Middle frontal gyrus (tissue), 1 donor: ENCODE measurements at regions not wholly inside any gene's neighbourhood (a gene's known extent, or its start where the extent isn't known, plus 50 kb on each side); places are given as distances from the start of the nearest gene placed in this dataset.

Experiments used
- DNase-seq: peaks from one replicate; pipeline ENCODE4 v3.0.0-alpha.2; 2015; ENCODE audit warnings: low spot score; ENCODE audit errors: extremely low spot score

DNA sequence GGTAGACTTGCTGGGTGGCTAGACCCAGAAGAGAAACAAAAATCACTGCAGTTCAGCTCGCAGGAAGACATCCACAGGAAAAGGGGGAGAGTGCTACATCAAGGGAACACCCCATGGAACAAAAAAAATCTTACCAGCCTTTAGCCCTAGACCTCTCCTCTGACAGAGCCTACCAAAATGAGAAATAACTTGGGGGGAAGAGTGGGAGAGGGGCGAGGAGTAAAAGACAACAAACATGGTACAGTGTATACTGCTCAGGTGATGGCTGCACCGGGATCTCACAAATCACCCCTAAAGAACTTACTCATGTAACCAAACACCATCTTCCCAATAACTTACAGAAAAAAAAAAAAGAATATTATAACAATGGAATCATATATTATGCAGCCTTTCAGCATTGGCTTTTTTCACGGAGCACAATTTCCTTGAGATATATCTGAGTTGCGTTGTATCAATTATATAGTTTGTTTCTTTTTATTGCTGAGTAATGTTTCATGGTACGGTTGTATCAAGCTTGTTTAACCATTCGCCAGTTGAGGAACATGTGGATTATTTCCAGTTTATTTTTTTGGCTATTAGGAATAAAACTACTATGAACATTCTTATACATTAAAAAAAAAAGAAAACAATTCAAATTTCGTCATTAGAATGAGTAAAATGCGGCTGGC is 90.9 kb downstream of the ZNF280B start:
- no peak for DNase-seq

DNA sequence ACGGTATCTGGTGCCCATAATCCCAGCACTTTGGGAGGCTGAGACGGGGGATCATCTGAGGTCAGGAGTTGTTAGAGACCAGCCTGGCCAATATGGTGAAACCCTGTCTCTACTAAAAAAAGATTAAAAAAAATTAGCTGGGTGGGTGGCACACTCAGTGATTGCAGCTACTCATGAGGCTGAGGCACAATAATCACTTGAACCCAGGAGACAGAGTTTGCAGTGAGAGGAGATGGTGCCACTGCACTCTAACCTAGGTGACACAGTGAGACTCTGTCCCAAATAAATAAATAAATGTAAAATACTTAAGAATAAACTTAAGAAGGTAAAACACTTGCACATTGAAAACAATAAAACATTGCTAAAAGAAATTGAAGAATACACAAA is 90.4 kb downstream of the ZNF280B start:
- no peak for DNase-seq

DNA sequence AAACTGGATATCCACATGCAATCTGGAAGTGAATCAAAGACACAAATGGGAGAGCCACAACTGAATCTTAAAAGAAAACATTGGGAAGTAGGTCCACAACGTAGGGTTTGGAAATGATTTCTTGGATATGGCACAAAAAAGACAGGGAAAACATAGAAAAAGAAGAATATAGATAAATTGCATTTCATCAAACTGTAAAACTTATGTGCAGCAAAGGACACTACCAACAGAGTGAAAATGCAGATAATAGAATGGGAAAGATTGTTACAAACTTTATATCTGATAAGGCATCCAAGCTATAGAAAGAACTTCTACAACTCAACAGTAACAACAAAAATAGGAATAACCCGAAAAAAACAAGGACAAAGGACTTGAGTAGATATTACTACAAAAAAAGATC is 89.6 kb downstream of the ZNF280B start:
- DNase-seq = no peak

DNA sequence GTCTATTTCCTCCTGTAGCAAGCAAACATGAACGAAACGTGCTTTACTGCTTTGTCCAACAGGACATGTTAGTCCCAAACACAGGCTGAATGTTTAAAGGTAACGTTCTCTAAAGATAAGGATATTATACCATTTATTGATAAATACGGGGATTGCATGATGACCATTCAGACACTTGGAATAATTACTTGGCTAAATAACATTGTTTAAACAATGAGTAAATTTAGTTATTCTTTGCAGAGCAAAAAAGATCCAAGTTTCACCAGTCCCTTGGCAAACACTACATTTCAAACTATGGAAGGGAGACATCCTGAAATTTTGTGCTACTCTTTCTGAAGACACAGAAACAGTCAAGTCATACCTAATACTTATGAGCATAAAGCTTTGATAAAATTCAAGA is 88.0 kb downstream of the ZNF280B start:
- no peak for DNase-seq

DNA sequence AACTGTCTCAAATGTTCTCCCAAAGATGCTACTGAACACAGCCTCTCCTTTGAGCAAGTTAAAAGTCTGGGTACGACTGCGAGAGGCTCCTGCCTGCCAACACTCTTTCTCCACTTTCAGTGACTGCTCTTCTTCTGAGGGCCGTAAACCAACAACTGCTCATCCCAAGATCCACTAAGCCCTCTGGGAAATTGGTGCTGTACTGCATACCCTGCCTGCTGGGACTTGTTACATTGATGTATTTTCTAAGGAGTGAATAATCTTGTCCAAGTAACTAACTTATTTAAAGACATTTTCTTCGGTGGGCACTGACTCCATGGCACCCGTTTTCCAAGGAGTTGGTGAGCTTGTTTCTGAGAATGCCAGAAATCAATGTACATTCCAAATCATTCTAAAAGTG is 87.2 kb downstream of the ZNF280B start:
- DNase-seq = no peak

DNA sequence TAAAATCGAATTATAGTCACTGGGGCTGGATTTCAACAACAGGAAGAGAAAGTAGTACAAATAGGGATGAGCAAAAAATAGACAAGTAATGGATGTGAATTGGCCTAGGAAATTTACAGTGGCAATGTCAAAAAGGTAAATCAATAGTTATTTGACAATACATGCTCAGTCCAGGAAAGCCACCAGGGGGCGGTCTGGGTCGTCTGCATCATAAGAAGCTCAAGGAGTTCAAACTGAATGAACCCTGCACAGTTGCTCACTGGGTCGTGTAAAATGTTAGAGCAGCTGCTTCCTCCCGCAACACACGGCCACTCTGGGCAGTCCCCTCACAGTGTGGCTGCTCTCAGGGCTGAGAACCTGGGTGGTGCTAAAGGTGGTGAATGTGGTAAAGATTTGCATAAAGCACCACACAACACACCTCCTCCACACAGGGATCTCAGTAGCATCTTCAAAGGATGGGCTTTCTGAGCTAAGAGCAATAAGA is 85.9 kb downstream of the ZNF280B start:
- no peak for DNase-seq

DNA sequence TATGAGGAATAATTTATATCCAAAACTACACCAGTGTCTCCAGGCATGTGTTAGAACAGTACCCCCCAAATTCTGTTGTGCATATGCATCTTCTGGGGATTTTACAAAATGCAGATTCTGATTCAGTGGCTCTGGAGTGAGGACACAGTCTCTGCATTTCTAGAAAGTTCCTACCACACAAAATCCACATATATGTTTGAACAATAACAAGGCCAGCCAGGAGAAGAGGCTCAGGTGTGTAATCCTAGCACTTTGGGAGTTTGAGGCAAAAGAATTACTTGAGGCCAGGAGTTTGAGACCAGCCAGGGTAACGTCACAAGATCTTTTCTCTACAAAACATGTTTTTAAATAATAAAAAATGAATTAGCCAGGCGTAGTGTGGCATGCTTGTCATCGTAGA is 84.9 kb downstream of the ZNF280B start:
- no peak for DNase-seq

DNA sequence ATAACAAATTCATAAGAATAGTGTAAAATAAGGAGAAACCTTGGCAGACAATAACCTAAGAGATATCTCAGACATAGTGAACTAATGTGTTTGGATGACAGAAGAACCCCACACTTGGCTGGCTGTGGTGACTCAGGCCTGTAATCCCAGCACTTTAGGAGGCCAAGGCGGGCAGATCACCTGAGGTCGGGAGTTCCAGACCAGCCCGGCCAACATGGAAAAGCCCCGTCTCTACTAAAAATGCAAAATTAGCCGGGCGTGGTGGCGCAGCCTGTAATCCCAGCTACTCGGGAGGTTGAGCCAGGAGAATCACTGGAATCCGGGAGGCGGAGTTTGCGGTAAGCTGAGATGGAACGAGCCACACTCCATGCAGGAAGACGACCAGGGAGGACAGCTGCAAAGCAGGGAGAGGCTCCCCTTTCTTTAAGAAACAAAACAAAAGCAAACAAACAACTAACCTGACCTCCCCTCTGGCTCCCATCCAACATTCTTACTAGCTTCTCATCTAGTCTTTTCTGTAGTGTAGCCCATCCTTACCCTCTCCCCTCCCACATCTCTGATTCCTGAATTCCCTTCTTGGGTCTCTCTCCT is 84.2 kb downstream of the ZNF280B start:
- no peak for DNase-seq

DNA sequence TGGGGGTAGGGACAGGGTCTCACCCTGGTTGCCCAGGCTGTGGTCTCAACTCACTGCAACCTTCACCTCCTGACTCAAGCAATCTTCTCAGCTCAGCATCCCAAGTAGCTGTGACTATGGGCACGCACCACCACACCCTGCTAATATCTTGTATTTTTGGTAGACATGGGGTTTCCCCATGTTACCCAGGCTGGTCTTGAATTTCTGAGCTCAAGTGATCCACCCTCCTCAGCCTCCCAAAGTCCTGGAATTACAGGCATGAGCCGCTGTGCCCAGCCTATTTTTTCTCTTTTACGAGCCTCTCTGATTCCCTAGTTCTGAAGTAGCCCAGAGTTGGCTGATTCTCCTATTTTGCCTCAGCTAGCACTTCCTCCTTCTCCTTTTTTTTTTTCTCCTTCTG is 83.6 kb downstream of the ZNF280B start:
- DNase-seq = no peak

DNA sequence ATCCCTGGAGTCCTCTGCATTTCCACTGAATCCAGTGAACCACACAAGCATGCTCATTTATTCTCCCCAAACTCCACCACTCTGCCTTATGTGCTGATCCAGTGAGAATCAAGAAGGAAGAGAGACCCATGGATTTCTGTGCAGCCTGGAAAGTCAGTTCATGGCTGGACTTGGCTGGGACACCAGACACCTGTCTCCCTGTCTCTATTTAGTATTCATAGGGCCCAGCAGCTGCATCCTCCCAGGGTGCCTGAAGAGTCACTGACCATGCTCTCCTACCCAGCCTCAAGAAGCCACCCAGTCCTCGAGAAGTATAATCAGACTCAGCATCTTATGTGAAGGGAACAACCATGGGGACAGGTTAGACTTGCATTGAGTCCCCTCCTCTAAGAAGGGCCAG is 83.2 kb downstream of the ZNF280B start:
- DNase-seq = no peak

DNA sequence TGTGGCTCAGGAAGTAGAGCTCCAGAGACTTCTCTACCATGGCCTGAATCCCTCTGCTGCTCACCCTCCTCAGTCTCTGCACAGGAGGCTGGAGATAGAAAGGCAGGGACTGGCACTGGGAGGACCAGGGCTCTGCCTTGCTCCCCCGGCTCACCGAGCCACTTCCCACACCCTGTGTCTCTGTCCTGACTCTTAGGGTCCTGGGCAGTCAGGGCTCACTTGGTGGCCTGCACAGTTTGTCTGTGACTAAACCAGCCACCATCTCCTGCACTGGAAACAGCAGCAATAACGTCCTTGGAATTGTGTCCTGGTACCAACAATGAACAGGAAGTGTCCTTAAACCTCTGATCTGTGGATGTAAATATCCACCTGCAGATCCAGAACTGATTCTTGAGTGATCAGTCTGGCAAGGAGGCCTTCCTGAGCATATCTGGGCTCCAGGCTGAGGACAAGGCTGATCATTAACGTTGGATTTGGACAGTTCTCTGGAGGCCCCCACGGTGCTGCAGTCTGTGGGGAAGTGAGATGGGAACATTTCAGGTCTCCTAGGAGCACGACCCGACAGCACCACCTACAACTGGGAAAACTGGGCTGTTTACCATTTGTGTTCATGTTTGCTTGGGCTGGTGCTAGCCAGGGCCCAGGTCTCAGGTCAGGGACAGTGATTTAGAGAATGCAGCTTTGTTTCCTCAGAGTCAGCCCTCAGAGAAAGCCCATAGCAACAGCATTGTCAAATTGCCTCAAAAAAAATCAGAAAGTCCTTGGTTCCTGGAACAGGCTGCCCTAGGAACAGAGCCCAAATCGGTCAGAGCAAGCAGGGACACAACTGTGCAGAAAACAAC is 82.5 kb downstream of the ZNF280B start:
- no peak for DNase-seq

DNA sequence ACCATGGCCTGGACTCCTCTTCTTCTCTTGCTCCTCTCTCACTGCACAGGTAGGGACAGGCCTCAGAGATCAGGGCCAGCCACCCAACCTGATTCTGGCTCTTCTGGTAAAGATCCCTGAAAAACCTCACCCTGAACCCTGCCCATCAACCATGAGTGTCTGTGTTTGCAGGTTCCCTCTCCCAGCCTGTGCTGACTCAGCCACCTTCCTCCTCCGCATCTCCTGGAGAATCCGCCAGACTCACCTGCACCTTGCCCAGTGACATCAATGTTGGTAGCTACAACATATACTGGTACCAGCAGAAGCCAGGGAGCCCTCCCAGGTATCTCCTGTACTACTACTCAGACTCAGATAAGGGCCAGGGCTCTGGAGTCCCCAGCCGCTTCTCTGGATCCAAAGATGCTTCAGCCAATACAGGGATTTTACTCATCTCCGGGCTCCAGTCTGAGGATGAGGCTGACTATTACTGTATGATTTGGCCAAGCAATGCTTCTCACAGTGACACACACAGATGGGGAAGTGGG is 80.9 kb downstream of the ZNF280B start:
- DNase-seq = no peak

DNA sequence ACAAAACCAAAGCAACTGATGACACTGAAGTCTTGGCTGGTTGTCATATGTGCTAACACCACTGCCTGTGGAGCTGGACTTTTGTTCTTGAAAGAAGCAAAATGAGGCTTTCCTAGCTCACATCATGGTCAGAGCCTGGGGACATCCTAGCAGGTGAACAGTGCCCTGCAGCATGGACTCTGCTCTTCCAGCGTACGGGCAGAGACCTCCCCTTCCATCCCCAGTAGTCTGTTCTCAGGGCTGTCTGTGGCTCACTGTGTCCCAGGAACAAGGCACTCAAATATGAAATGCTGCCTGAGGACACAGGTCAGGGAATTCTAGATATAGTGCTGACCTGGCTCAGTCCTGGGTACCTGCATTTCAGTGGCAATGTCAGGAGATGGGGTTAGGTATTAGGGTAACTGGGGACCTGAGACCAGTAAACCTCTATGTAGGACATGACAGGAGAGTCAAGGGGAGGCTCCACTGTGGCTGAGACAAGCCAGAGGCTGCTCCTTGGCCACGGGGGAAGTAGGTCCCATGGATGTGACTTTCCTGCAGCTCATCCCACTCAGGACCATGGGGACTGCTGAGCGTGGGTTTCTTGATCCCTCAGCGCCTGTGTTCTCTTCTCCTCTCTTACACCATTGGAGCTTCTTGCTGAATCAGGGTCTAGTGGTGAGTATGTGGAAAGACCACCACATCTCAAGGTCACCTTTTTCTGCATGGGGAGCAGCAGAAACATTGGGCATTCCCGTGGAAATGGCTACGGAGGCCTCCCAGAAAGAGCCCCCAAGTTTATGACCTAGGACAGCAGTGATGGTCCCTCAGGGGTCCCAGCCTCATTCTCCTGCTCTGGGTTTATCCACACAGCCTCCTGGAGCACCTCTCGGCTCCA is 80.1 kb downstream of the ZNF280B start:
- no peak for DNase-seq

DNA sequence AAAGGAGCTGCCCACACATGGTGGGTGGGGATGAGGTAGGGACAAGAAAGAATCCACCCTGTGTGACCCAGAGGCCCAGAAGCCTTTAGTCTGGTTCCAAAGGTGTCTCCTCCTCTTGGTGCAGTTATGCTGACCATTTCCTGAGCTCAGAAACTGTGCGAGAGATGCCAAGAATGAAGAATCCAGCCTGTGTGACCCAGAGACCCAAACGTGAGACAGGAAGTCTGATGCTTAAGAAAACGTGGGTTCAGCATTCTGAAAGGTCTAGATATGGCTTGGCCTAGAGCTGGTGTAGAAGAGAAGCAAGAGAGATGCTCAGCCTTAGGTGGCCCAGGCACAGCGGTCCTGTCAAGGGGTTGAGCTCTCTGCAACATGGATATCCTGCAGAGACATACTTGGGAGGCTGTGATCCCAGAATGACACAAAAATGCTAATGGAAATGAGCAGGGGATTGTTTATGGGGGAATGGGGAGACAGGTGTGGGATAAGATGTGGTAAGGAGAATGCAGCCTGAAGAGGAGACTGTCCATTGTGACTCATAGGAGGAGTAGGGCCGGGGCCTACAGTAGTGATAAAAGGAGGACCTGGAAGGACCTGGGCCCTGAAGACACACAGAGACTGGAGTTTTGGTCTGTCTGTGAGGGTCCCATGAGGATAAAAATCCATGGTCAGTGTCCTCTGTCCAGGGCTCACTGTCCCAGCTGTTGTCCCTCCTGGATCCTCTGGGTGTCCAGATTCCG is 79.0 kb downstream of the ZNF280B start:
- DNase-seq = no peak

DNA sequence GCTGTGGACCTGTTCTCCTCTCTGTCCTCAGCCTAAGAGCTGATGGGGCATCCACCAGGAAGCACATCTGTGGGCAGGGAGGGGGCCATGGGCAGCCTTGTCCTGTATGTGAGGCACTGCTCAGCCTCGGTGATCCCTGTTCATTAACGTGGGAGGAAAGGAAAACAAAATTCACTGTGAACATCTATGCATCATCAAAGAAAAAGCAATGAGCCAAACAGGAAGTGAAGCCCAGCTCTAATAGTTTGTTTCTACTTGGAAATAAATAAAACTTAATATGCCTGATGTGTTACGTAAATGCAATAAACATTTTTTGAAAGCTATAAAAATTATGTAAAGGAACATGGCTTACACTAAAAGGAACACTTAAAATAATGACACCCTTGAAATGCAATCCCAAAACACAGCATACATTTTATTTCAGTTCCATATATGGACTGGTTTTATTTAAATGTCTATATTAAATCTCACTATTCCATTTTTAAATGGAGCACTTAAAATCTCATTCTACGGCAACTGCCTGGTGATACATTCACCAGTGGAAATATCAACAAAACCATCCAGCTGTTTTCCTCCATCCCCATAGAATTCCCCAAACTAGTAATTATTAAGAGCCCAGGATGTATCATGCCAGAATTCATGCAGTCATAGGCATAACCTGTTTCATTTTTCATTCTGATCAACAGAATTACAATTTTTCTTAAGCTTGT is 78.3 kb downstream of the ZNF280B start:
- no peak for DNase-seq

DNA sequence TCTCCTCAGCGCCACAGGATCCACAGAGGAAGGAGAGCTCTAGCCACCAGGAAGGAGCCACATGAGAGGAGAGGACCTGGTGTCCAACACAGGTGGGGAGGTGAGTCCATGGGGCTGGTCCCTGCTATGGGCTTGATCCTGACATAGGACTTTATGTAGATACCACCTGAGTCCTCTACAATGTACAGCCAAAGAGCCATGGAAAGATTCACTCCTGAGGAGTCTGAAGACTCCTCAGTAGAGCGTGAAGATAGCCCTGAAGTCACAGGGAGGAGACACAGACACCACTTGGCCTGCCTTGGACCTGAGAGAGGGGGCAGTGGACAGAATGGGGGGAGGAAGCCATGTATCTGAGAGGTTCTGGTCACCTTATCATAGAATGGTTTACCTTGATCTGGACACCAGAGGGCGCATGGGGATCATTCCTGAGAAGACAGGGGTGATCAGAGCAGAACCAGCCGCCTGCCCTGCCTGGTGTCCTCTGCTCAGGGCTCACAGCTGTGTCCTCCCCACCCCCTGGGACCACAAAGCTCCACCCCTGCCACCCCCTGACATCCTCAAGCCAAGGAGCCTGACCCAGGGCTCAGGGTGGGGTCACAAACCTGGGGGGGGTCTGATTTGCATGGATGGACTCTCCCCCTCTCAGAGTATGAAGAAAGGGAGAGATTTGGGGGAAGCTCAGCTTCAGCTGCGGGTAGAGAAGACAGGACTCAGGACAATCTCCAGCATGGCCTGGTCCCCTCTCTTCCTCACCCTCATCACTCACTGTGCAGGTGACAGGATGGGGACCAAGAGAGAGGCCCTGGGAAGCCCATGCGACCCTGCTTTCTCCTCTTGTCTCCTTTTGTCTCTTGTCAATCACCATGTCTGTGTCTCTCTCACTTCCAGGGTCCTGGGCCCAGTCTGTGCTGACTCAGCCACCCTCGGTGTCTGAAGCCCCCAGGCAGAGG is 77.0 kb downstream of the ZNF280B start:
- no peak for DNase-seq

DNA sequence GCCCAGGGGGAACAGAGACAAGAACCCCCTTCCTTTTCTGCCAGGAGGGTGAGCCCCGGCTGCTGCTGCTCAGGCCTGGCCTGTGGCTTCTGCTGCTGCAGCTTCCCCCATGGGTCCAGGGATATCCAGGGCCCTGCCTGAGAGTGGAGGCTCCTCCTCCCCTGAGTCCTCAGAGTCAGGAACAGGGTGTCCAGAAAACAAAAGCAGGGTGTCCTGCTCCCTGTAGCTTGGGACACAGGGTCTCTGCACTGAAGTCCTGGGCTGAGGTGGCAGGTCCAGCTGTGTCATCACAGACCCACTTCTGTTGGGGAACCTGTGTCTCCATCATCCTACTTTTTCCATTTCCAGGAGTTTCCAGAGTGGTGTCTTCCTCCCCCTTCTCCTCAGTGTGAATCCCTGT is 76.1 kb downstream of the ZNF280B start:
- no peak for DNase-seq

DNA sequence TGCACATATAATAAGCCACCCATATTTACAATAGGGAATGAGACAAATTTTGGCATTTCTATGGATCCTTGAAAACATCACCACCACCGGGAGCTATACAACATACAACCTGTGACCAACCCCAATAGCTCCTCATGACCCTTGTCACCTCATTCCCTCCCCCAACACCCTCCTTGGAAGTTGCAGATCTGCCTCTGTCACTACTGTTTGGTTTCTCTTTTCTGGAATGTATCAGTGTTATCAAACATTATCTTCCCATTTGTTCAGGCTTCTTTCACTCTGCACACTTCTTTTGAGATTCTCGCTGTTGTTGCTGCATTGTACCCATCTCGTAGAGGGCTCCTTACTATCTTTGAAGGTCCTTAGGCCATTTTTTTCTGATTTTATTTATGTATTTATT is 75.6 kb downstream of the ZNF280B start:
- no peak for DNase-seq

DNA sequence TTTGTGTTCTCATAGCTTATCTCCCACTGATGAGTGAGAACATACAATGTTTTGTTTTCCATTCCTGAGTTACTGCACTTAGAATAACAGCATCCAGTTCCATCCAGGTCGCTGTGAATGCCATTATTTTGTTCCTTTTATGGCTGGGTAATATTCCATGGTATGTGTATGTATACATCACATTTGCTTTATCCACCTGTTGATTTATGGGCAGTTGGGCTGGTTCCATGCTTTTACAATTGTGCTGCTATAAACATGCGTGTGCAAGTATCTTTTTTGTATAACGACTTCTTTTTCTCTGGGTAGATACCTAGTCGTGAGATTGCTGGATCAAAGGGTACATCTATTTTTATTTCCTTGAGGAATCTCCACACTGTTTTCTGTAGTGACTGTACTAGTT is 74.8 kb downstream of the ZNF280B start:
- DNase-seq = no peak
